GM19395 (cell line): ENCODE measurements at regions not wholly inside any gene's neighbourhood (a gene's known extent, or its start where the extent isn't known, plus 50 kb on each side); places are given as distances from the start of the nearest gene placed in this dataset.

Experiments
- ATAC-seq: cut with Tn5 transposase; IDR thresholded peaks from one replicate; pipeline ENCODE4 v1.9.1; 2021; ENCODE audit warnings: mild to moderate bottlenecking, moderate library complexity; ENCODE audit not compliant: unreplicated experiment

GRCh38 chr5:34584165-34584564 is 72.0 kb upstream of the RAI14 start:
- no peak for ATAC-seq

- no peak for ATAC-seq
Measured at GRCh38 chr5:34585601-34586104, 70.5 kb upstream of the RAI14 start.

GRCh38 chr5:34586117-34586885 is 69.8 kb upstream of the RAI14 start:
- ATAC-seq: no peak

GRCh38 chr5:34587355-34588241 is 68.5 kb upstream of the RAI14 start:
- no peak for ATAC-seq

- ATAC-seq: no peak
Measured at GRCh38 chr5:34589832-34590231, 66.3 kb upstream of the RAI14 start.

GRCh38 chr5:34591723-34592122 is 64.4 kb upstream of the RAI14 start:
- no peak for ATAC-seq

- no peak for ATAC-seq
Measured at GRCh38 chr5:34597034-34598027, 58.8 kb upstream of the RAI14 start.

- ATAC-seq: no peak
Measured at GRCh38 chr5:34598177-34598794, 57.8 kb upstream of the RAI14 start.

GRCh38 chr5:34599471-34600117 is 56.5 kb upstream of the RAI14 start:
- no peak for ATAC-seq

GRCh38 chr5:34600118-34600493 is 56.0 kb upstream of the RAI14 start:
- no peak for ATAC-seq

- ATAC-seq: no peak
Measured at GRCh38 chr5:34603378-34603777, 52.8 kb upstream of the RAI14 start.

GRCh38 chr5:34604119-34604675 is 51.9 kb upstream of the RAI14 start:
- ATAC-seq: no peak

- no peak for ATAC-seq
Measured at GRCh38 chr5:34606101-34606500, 50.0 kb upstream of the RAI14 start.
